HL-60 (cell line): ENCODE measurements at regions not wholly inside any gene's neighbourhood (a gene's known extent, or its start where the extent isn't known, plus 50 kb on each side); places are given as distances from the start of the nearest gene placed in this dataset.

Experiments used
- DNase-seq, 2 experiments: peaks; one replicate each; pipeline ENCODE4 v3.0.0-alpha.2; 2010 to 2020; ENCODE audit warnings: low read depth in 1 of 2, low spot score in 1 of 2
- H3K27ac ChIP-seq: fragments of 250-450 bp; sonication (Bioruptor Pico); replicated peaks from 2 replicates; pipeline ENCODE4 v1.5.1; 2020; ENCODE audit warnings: mild to moderate bottlenecking, moderate library complexity
- H3K27me3 ChIP-seq: fragments of 250-450 bp; sonication (Bioruptor Pico); 2 replicates; pipeline ENCODE4 v1.5.1; 2021; ENCODE audit warnings: mild to moderate bottlenecking, moderate library complexity; ENCODE audit not compliant: insufficient read depth, poor library complexity, severe bottlenecking
- H3K4me3 ChIP-seq: replicated peaks from 2 replicates; pipeline ENCODE4 v1.5.1; 2011; ENCODE audit warnings: mild to moderate bottlenecking, control low read depth, low read length; ENCODE audit not compliant: insufficient read depth
- GABPA ChIP-seq: IDR thresholded peaks from 2 replicates; pipeline ENCODE4 v1.6.1; 2012; ENCODE audit warnings: low read depth
- POLR2AphosphoS5 ChIP-seq: IDR thresholded peaks from 2 replicates; pipeline ENCODE4 v1.6.1; 2012; ENCODE audit warnings: low read depth
- SPI1 ChIP-seq: IDR thresholded peaks from 2 replicates; pipeline ENCODE4 v1.6.1; 2012; ENCODE audit warnings: low read depth, mild to moderate bottlenecking, borderline replicate concordance
- TF ChIP-seq, protein P1 (sequence below): IDR thresholded peaks from 2 replicates; pipeline ENCODE4 v1.6.1; 2012; ENCODE audit warnings: low read depth; ENCODE audit not compliant: insufficient replicate concordance
- TF ChIP-seq, protein P2 (sequence below): IDR thresholded peaks from one replicate; pipeline ENCODE4 v1.5.1; 2011; ENCODE audit warnings: low read length, control low read depth, inconsistent platforms; ENCODE audit not compliant: insufficient read depth

DNA sequence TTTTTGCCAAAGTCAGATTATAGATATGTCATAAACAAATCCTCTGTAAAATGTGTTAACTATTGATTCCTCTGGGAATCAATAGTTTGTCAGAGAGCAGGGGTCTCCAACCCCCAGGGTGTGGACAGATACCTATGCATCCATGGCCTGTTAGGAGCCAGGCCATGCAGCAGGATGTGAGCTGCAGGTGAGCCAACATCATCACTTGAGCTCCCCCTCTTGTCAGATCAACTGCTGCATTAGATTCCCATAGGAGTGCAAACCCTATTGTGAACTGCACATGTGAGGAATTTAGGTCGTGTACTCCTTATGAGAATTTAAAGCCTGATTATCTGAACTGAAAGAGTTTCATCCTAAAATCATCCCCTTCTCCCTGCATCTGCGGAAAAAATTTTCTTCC, 1365.4 kb downstream of the ARAP2 start:
- TF ChIP-seq, protein P1, sequence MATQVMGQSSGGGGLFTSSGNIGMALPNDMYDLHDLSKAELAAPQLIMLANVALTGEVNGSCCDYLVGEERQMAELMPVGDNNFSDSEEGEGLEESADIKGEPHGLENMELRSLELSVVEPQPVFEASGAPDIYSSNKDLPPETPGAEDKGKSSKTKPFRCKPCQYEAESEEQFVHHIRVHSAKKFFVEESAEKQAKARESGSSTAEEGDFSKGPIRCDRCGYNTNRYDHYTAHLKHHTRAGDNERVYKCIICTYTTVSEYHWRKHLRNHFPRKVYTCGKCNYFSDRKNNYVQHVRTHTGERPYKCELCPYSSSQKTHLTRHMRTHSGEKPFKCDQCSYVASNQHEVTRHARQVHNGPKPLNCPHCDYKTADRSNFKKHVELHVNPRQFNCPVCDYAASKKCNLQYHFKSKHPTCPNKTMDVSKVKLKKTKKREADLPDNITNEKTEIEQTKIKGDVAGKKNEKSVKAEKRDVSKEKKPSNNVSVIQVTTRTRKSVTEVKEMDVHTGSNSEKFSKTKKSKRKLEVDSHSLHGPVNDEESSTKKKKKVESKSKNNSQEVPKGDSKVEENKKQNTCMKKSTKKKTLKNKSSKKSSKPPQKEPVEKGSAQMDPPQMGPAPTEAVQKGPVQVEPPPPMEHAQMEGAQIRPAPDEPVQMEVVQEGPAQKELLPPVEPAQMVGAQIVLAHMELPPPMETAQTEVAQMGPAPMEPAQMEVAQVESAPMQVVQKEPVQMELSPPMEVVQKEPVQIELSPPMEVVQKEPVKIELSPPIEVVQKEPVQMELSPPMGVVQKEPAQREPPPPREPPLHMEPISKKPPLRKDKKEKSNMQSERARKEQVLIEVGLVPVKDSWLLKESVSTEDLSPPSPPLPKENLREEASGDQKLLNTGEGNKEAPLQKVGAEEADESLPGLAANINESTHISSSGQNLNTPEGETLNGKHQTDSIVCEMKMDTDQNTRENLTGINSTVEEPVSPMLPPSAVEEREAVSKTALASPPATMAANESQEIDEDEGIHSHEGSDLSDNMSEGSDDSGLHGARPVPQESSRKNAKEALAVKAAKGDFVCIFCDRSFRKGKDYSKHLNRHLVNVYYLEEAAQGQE: no peak
- TF ChIP-seq, protein P2, sequence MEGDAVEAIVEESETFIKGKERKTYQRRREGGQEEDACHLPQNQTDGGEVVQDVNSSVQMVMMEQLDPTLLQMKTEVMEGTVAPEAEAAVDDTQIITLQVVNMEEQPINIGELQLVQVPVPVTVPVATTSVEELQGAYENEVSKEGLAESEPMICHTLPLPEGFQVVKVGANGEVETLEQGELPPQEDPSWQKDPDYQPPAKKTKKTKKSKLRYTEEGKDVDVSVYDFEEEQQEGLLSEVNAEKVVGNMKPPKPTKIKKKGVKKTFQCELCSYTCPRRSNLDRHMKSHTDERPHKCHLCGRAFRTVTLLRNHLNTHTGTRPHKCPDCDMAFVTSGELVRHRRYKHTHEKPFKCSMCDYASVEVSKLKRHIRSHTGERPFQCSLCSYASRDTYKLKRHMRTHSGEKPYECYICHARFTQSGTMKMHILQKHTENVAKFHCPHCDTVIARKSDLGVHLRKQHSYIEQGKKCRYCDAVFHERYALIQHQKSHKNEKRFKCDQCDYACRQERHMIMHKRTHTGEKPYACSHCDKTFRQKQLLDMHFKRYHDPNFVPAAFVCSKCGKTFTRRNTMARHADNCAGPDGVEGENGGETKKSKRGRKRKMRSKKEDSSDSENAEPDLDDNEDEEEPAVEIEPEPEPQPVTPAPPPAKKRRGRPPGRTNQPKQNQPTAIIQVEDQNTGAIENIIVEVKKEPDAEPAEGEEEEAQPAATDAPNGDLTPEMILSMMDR: no peak
- DNase-seq: no peak
- no peaks in the 10 kb centered on the region for H3K27me3 ChIP-seq
- no peak overlapping the region for H3K27ac ChIP-seq
- H3K4me3 ChIP-seq: no peak overlapping the region

DNA sequence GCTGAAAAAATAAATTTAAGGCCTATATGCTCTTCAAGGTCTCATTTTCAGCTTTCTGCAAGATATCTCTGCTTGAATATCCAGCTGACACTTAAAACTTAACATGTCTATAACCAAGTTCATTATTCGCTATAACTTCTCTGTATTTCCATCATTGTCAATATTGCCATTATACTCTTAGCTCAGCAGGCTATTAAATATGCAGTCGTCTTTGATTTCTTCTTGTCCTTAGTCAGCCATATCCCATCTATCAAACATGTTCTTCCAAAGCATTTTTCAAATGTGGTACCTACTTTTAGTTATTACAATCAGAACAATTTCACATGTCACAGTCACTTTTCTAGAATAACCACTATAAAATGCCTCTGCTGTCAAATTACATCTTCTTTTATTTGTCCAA, 1364.1 kb downstream of the ARAP2 start:
- no peak for TF ChIP-seq POLR2AphosphoS5
- TF ChIP-seq GABPA: no peak
- TF ChIP-seq, protein P2: no peak
- TF ChIP-seq, protein P1: no peak
- TF ChIP-seq SPI1: no peak
- Histone ChIP-seq H3K27ac (no peak overlapping the region), H3K27me3 (no peaks in the 10 kb centered on the region), H3K4me3 (no peak overlapping the region)
- DNase-seq: no peak

DNA sequence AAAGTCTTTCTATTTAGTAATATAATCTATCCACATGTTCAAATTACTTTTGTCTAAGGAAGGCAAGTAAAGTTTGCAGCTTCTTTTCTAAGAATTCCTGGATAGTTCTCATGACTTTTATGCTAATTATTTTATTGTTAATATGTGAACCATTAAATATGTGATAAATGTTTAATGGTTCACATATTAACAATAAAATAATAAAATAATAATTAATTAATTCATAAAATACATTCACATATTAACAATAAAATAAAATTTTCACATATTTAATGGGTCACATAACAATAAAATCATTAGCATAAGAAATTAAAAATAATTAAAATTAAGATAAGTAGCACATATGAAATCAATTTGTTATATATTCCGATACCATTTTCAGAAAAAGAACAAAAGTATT, 1352.4 kb downstream of the ARAP2 start:
- H3K27ac ChIP-seq: no peak overlapping the region
- no peaks in the 10 kb centered on the region for H3K27me3 ChIP-seq
- no peak overlapping the region for H3K4me3 ChIP-seq
- TF ChIP-seq, protein P1: no peak
- TF ChIP-seq, protein P2: no peak
- no peak for TF ChIP-seq SPI1
- TF ChIP-seq GABPA: no peak
- no peak for TF ChIP-seq POLR2AphosphoS5
- no peak for DNase-seq
